VCaP (cell line): ENCODE measurements at regions not wholly inside any gene's neighbourhood (a gene's known extent, or its start where the extent isn't known, plus 50 kb on each side); places are given as distances from the start of the nearest gene placed in this dataset.

Experiments
- H3K27ac ChIP-seq: fragments of 450-650 bp; 2 replicates; pipeline ENCODE4 v1.5.1; 2017
- CTCF ChIP-seq: fragments of 450-650 bp; conservative IDR thresholded peaks from 2 replicates; pipeline ENCODE4 v1.5.1; 2017; ENCODE audit warnings: mild to moderate bottlenecking, moderate library complexity

GRCh38 chr22:26781596-26781995, 124.2 kb downstream of the MIAT start:
- no peak for TF ChIP-seq CTCF
- H3K27ac ChIP-seq: no peak overlapping the region

GRCh38 chr22:26783885-26784284, 126.5 kb downstream of the MIAT start:
- H3K27ac ChIP-seq: peak overlapping the region; percentile 55
- TF ChIP-seq CTCF: no peak

GRCh38 chr22:26784772-26785171, 127.4 kb downstream of the MIAT start:
- TF ChIP-seq CTCF: no peak
- no peak overlapping the region for H3K27ac ChIP-seq

GRCh38 chr22:26785932-26786331, 128.5 kb downstream of the MIAT start:
- TF ChIP-seq CTCF: no peak
- no peak overlapping the region for H3K27ac ChIP-seq

DNA sequence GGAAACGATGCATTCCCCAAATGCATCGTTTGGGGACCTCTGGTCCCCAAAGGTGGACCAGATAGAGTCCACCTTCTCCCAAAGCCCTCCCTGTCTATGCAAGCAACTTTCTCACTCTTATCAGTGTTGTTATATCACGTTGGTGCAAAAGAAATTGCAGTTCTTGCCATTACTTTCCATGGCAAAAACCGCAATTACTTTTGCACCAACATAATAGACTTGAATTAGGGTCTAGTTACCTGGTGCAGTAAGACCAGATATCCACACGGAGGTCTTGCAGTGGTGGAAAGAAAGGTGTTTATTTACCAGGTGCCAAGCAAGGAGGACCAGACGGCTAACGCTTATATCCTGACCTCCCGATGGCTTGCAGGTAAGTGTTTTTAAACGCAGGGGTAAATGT, 129.0 kb downstream of the MIAT start:
- TF ChIP-seq CTCF: no peak
- H3K27ac ChIP-seq: no peak overlapping the region

GRCh38 chr22:26789951-26790350, 132.6 kb downstream of the MIAT start:
- H3K27ac ChIP-seq: no peak overlapping the region
- no peak for TF ChIP-seq CTCF

- H3K27ac ChIP-seq: no peak overlapping the region
- TF ChIP-seq CTCF: no peak
Observed at GRCh38 chr22:26792522-26792921, 135.1 kb downstream of the MIAT start.

DNA sequence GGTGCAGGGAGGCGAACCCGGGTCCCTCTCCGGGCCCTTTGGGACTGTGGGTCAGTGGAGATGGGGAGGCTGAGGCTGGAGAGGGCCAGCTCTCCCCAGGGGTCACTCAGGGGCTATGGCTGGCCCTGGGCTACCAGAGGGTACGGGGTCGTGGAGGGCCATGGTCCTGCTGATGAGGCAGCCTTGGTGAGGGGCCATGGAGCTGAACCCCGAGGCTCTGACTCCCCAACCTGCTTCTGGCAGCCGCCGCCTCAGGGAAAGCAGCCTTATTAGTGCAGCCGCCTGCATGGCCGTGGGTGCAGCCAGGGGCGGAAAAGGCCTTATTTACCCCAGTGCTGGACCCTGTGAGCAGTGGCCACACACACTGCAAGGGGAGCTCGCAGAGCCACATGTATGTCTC, 139.4 kb downstream of the MIAT start:
- TF ChIP-seq CTCF: no peak
- H3K27ac ChIP-seq: no peak overlapping the region
